Peyer's patch (tissue), 4 donors: ENCODE measurements at regions not wholly inside any gene's neighbourhood (a gene's known extent, or its start where the extent isn't known, plus 50 kb on each side); places are given as distances from the start of the nearest gene placed in this dataset.

Experiments used
- POLR2A ChIP-seq, 2 donors: fragments of 450-650 bp; IDR thresholded peaks; one replicate each; pipeline ENCODE4 v1.5.1; 2017; ENCODE audit warnings: antibody characterized with exemption in 2 of 2, mild to moderate bottlenecking in 2 of 2, moderate library complexity in 2 of 2
- TF ChIP-seq, protein P1 (sequence below), 6 experiments: fragments of 450-650 bp in 4 of 6; fragments of 200-600 bp in 2 of 6; sonication (generic) in 1 of 6; IDR thresholded peaks; one replicate each; pipeline ENCODE4 v1.5.1; 2017 to 2019; ENCODE audit warnings: antibody characterized with exemption in 6 of 6, mild to moderate bottlenecking in 3 of 6, moderate library complexity in 1 of 6

DNA sequence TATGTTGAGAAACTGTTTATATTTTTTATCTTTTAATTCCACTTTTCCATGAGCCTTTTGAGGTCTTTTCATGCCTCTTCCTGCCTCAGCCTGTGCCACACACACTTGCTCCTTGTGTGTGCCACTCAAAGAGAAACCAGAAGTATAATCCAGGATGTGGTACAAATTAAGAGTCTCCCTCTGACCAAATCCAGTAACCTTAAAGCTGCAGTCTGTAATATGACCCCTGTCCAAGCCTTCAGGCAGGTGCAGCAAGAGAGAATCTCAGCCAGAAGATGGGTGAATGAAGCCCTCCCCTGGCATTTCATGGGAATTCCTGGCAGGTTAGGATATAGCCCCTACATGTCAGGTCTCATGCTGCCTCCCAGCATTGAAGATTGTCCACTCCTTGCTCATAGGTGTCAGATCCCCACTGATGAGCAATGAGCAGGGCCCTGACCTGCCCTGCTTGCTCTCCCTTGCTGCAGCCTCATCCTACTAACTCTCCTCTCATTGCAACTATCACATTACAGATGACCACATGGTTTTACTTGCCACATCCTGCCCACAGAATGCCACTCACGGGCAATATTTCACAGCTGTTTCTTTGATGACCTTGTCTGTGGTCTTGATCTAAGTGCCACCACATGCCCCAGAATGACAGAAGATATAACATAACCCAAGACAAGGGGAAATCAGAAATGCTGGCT lies 169.3 kb downstream of the SEC16B start:
- TF ChIP-seq, protein P1, sequence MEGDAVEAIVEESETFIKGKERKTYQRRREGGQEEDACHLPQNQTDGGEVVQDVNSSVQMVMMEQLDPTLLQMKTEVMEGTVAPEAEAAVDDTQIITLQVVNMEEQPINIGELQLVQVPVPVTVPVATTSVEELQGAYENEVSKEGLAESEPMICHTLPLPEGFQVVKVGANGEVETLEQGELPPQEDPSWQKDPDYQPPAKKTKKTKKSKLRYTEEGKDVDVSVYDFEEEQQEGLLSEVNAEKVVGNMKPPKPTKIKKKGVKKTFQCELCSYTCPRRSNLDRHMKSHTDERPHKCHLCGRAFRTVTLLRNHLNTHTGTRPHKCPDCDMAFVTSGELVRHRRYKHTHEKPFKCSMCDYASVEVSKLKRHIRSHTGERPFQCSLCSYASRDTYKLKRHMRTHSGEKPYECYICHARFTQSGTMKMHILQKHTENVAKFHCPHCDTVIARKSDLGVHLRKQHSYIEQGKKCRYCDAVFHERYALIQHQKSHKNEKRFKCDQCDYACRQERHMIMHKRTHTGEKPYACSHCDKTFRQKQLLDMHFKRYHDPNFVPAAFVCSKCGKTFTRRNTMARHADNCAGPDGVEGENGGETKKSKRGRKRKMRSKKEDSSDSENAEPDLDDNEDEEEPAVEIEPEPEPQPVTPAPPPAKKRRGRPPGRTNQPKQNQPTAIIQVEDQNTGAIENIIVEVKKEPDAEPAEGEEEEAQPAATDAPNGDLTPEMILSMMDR (IDR thresholded peaks at IDR 0.05), result no peak
- TF ChIP-seq POLR2A (IDR thresholded peaks at IDR 0.05), result no peak
